ENCODE measurements at regions not wholly inside any gene's neighbourhood (a gene's known extent, or its start where the extent isn't known, plus 50 kb on each side); places are given as distances from the start of the nearest gene placed in this dataset.

- Histone ChIP-seq H3K4ac (ENCODE audit: low read depth, low read length) (no peak overlapping the region), H3K9me1 (ENCODE audit: insufficient read depth, low read length) (no peaks in the 10 kb centered on the region), H3K23ac (ENCODE audit: low read depth, low read length) (no peak overlapping the region), H3K4me1 (ENCODE audit: control insufficient read depth, insufficient read depth, low read length) (no peaks in the 10 kb centered on the region), H3K36me3 (ENCODE audit: control insufficient read depth, insufficient read depth, low read length) (no peaks in the 10 kb centered on the region), H2BK5ac (ENCODE audit: low read depth, low read length, poor library complexity, severe bottlenecking) (no peak overlapping the region), H4K91ac (ENCODE audit: insufficient read depth, low read depth, low read length) (no peak overlapping the region), H2AFZ (replicated peaks; ENCODE audit: low read length, poor library complexity) (no peak overlapping the region), H2AK5ac (ENCODE audit: low read depth, low read length) (no peak overlapping the region), H3K14ac (replicated peaks; ENCODE audit: low read depth, low read length) (no peak overlapping the region), H4K20me1 (ENCODE audit: insufficient read depth, low read length) (no peaks in the 10 kb centered on the region), H4K8ac (ENCODE audit: low read depth in 2 of 2, low read length in 2 of 2) (no peak overlapping the region), H2BK15ac (ENCODE audit: low read depth, low read length) (no peak overlapping the region), H2BK20ac (ENCODE audit: low read depth, low read length) (no peak overlapping the region), H3K18ac (ENCODE audit: low read depth, low read length) (no peak overlapping the region), H4K5ac (ENCODE audit: low read depth, low read length) (no peak overlapping the region), H3K4me3 (ENCODE audit: insufficient read depth, low read depth, low read length) (no peak overlapping the region), H2BK120ac (ENCODE audit: low read depth, low read length) (no peak overlapping the region), H3K79me1 (ENCODE audit: low read depth in 1 of 2, low read length in 2 of 2) (no peaks in the 10 kb centered on the region), H3K56ac (ENCODE audit: extremely low read depth, insufficient read depth, low read length) (no peak overlapping the region), H2AK9ac (replicated peaks; ENCODE audit: low read depth, low read length, poor library complexity) (no peak overlapping the region), H3K9me3 (ENCODE audit: control insufficient read depth, insufficient read depth, low read length) (no peaks in the 10 kb centered on the region), H3K27ac (ENCODE audit: insufficient read depth, low read length) (no peak overlapping the region), H3K4me2 (ENCODE audit: low read depth, low read length) (no peak overlapping the region), H3K9ac (ENCODE audit: low read depth, low read length) (no peak overlapping the region), H3K27me3 (ENCODE audit: control insufficient read depth, insufficient read depth, low read length) (no peaks in the 10 kb centered on the region)
- ATAC-seq (ENCODE audit: low read depth) (no peak), DNase-seq (no peak)
- CTCF ChIA-PET = no interaction called here
- dilution Hi-C loops (cut with HindIII; ENCODE audit: low sequenced_read_pairs, unreplicated experiment) = no loop called here
- BruUV-seq (replicated peaks) = no TSS peak
- TF ChIP-seq MAFK (IDR thresholded peaks at IDR 0.05; ENCODE audit: low read depth, low read length) (no peak), SMC3 (IDR thresholded peaks at IDR 0.05; ENCODE audit: low read depth, low read length) (no peak), CTCF (conservative IDR thresholded peaks at IDR 0.05; ENCODE audit: low read depth, low read length) (no peak), ELK1 (IDR thresholded peaks at IDR 0.05; ENCODE audit: borderline replicate concordance, low read depth, low read length) (no peak), CEBPB (IDR thresholded peaks at IDR 0.05; ENCODE audit: low read depth, low read length) (no peak), USF2 (IDR thresholded peaks at IDR 0.05; ENCODE audit: low read depth, low read length) (no peak), BHLHE40 (IDR thresholded peaks at IDR 0.05; ENCODE audit: low read depth, low read length) (no peak), POLR2A (IDR thresholded peaks at IDR 0.05; ENCODE audit: low read depth, low read length) (no peak), NFE2L2 (IDR thresholded peaks at IDR 0.05; ENCODE audit: low read depth, low read length) (no peak), RFX5 (IDR thresholded peaks at IDR 0.05; ENCODE audit: low read depth, low read length) (no peak), CHD1 (IDR thresholded peaks at IDR 0.05; ENCODE audit: low read depth, low read length) (no peak), RCOR1 (IDR thresholded peaks at IDR 0.05; ENCODE audit: insufficient replicate concordance, low read length) (no peak), MAZ (IDR thresholded peaks at IDR 0.05; ENCODE audit: borderline replicate concordance, low read depth, low read length) (no peak), MXI1 (IDR thresholded peaks at IDR 0.05; ENCODE audit: borderline replicate concordance, low read depth, low read length) (no peak)
- intact Hi-C loops (cut with micrococcal nuclease) = no loop called here
- POLR2A ChIA-PET (ENCODE audit: unreplicated experiment) = no interaction called here
- in situ Hi-C loops (cut with MboI; ENCODE audit: low sequenced_read_pairs) = no loop called here
- no CpG with 5 or more reads among the region's 2 CpGs for WGBS, 2 experiments (ENCODE audit: extremely low coverage in 2 of 2, insufficient read length in 1 of 2)
Measured at GRCh38 chrX:46117234-46117633, 428.0 kb downstream of the ZNF674 start.

Measured in IMR-90 (cell line).